ENCODE measurements at regions not wholly inside any gene's neighbourhood (a gene's known extent, or its start where the extent isn't known, plus 50 kb on each side); places are given as distances from the start of the nearest gene placed in this dataset.

GRCh38 chr16:86994651-86995171 lies 322.5 kb downstream of the C16orf95 start (continued):
- TF ChIP-seq ZNF645 (tag by site-specific recombination; IDR thresholded peaks at IDR 0.05) (no peak), ZNF26 (tag by site-specific recombination; IDR thresholded peaks at IDR 0.05) (no peak), REPIN1 (tag by site-specific recombination; IDR thresholded peaks at IDR 0.05; ENCODE audit: low read depth) (no peak), YY2 (tag by site-specific recombination; IDR thresholded peaks at IDR 0.05) (no peak), ZNF600 (tag by site-specific recombination; IDR thresholded peaks at IDR 0.05) (peak; percentile 71), ZBTB26 (tag by site-specific recombination; optimal IDR thresholded peaks at IDR 0.05) (no peak), ZFP37 (tag by site-specific recombination; IDR thresholded peaks at IDR 0.05) (no peak), ZNF16 (tag by site-specific recombination; IDR thresholded peaks at IDR 0.05; ENCODE audit: low read depth) (no peak), ZNF174 (tag by site-specific recombination; IDR thresholded peaks at IDR 0.05) (no peak), BCL6B (tag by site-specific recombination; IDR thresholded peaks at IDR 0.05) (no peak), ZSCAN4 (tag by site-specific recombination; IDR thresholded peaks at IDR 0.05) (no peak), ZNF391 (tag by site-specific recombination; IDR thresholded peaks at IDR 0.05; ENCODE audit: borderline replicate concordance, low read depth) (no peak), ZSCAN30 (tag by site-specific recombination; IDR thresholded peaks at IDR 0.05) (no peak), ZNF335 (tag by site-specific recombination; conservative IDR thresholded peaks at IDR 0.05) (no peak), ZNF169 (tag by site-specific recombination; IDR thresholded peaks at IDR 0.05) (no peak), ZNF664 (tag by site-specific recombination; IDR thresholded peaks at IDR 0.05) (no peak), IKZF3 (tag by site-specific recombination; IDR thresholded peaks at IDR 0.05) (no peak), OVOL3 (tag by site-specific recombination; IDR thresholded peaks at IDR 0.05) (no peak), ZBTB17 (tag by site-specific recombination; IDR thresholded peaks at IDR 0.05) (peak; percentile 76), PRDM10 (tag by site-specific recombination; IDR thresholded peaks at IDR 0.05) (no peak; the same call in 1 of the 2 replicates), ZEB2 (tag by site-specific recombination; IDR thresholded peaks at IDR 0.05) (peak; percentile 25; the same call in 1 of the 2 replicates), ZNF768 (tag by site-specific recombination; IDR thresholded peaks at IDR 0.05) (no peak), ZSCAN23 (tag by site-specific recombination; IDR thresholded peaks at IDR 0.05) (no peak), ZIC2 (tag by site-specific recombination; IDR thresholded peaks at IDR 0.05) (peak; percentile 99), HOXD13 (CRISPR knock-in tag; IDR thresholded peaks at IDR 0.05; ENCODE audit: borderline replicate concordance) (no peak), ZNF18 (tag by site-specific recombination; IDR thresholded peaks at IDR 0.05) (no peak), BCL11A (tag by site-specific recombination; IDR thresholded peaks at IDR 0.05; ENCODE audit: low read depth) (no peak), ZNF311 (tag by site-specific recombination; IDR thresholded peaks at IDR 0.05; ENCODE audit: borderline replicate concordance) (no peak), GLI4 (tag by site-specific recombination; IDR thresholded peaks at IDR 0.05) (no peak), SALL2 (tag by site-specific recombination; IDR thresholded peaks at IDR 0.05; ENCODE audit: borderline replicate concordance) (no peak)
